22Rv1 (cell line): ENCODE measurements at regions not wholly inside any gene's neighbourhood (a gene's known extent, or its start where the extent isn't known, plus 50 kb on each side); places are given as distances from the start of the nearest gene placed in this dataset.
"Not testable (repeated sequence)": the region's sequence is repeated elsewhere in the genome, so short reads cannot be mapped to it uniquely, and the experiment has no call there.

Source experiments
- H3K27ac ChIP-seq: fragments of 450-650 bp; 2 replicates; pipeline ENCODE4 v1.5.1; 2017
- CTCF ChIP-seq: fragments of 450-650 bp; IDR thresholded peaks from 2 replicates; pipeline ENCODE4 v1.5.1; 2017; ENCODE audit warnings: mild to moderate bottlenecking
- ZFX ChIP-seq: fragments of 450-650 bp; IDR thresholded peaks from 2 replicates; pipeline ENCODE4 v1.6.1; 2017; ENCODE audit warnings: antibody characterized with exemption, borderline replicate concordance

DNA sequence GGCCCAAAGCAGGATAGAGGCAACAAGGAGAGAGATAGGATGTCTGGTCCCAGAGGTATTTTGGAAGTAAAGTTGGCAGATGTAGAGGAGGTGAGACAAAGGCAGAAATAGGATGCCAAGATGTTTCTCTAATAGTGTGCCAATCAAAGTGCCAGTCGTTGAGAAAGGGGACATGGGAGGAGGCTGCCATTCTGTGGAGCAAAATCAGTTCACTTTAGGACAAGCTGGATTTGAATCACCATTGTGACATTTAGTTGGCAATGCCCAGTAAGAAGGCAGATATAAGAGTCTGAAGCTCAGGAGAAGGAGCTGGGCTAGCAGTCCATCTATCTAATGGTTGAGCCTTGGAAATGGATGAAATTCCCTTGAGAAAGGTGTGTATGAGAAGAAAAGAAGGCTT is 53.8 kb downstream of the ADRB2 start:
- no peak overlapping the region for H3K27ac ChIP-seq
- TF ChIP-seq ZFX = no peak
- no peak for TF ChIP-seq CTCF

- TF ChIP-seq CTCF (no peak), ZFX (no peak)
- no peak overlapping the region for H3K27ac ChIP-seq
These were observed 54.3 kb downstream of the ADRB2 start for GRCh38 chr5:148880696-148881095.

- no peak overlapping the region for H3K27ac ChIP-seq
- TF ChIP-seq ZFX (no peak), CTCF (no peak)
These were observed 55.9 kb downstream of the ADRB2 start for GRCh38 chr5:148882332-148882731.

DNA sequence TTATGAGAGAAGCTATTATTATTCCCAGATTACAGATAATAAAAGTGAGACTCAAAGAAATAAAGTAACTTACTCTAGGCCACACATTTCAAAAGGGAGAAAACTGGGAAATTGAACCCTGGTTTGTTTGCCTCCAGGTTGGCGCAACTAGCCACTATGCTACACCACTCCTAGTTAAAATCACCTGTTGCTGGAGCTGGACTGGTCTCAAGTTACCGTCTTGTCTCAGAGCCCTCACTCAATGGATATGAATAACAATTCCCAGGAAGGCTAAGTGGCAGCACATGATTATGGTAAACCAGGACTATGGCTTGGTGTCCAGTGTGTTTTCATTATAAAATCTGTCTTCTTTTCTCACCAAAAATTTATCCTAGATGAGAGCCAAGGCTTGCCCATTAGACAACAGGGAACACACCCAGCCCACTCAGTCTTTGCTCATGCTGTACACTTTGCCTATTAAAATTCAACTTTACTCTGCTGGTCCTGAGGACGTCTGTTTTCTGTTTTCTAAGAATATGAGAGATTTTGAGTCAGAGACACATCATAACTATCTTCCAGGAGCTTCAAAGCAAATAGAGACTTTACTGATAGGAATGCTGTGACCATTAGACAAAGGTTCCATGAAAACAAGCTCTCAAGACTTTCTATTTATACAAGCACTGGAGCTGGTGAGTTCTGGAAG is 58.1 kb downstream of the ADRB2 start:
- no peak for TF ChIP-seq ZFX
- H3K27ac ChIP-seq = no peak overlapping the region

DNA sequence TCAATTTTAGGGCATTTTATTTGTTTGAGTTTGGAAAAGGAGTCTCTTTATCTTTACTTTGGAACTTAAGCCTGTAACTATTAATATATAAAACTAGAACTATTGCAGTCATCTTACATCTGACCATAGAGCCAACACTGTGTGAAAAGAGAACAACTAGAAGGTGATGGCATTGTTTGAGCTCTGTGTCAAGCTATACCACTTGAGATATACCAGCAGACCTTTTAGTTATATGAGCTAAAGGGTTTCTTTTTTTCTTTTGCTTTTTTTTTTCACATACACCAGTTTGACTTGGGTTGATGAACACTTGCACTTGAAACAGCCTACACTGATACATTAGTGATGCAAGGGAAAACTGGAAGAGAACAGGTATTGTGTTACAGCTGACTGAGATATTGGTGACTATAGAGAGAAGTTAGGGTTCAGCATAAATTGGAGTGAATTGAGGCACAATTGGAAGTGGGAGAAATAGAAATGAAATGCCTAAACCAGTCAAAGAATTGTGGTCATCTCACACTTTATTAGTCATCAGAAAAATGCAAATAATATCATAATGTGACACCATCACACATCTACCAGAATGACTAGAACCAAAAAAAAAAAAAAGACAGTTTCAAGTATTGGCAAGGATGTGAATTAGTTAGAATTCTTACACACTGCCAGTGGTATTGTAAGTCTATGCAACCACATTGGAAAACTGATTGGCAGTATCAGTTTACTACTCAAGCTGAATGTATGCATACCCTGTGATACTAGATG is 60.9 kb downstream of the ADRB2 start:
- no peak overlapping the region for H3K27ac ChIP-seq
- TF ChIP-seq ZFX = no peak
- TF ChIP-seq CTCF = no peak

DNA sequence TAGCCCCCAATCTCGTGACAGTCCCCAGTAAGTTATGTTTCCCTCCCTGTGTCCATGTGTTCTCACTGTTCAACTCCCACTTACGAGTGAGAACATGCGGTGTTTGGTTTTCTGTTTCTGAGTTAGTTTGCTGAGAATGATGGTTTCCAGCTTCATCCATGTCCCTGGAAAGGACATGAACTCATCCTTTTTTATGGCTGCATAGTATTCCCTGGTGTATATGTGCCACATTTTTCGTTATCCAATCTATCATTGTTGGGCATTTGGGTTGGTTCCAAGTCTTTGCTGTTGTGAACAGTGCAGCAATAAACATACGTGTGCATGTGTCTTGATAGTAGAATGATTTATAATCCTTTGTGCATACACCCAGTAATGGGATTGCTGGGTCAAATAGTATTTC is 63.5 kb downstream of the ADRB2 start:
- not testable (repeated sequence) for H3K27ac ChIP-seq

GRCh38 chr5:148895441-148895840 is 69.0 kb downstream of the ADRB2 start:
- H3K27ac ChIP-seq = not testable (repeated sequence)

- TF ChIP-seq CTCF (no peak), ZFX (no peak)
- H3K27ac ChIP-seq = no peak overlapping the region
These were observed 71.4 kb downstream of the ADRB2 start for GRCh38 chr5:148897842-148898241.
